Kidney capillary endothelial cell (primary cell): ENCODE measurements at regions not wholly inside any gene's neighbourhood (a gene's known extent, or its start where the extent isn't known, plus 50 kb on each side); places are given as distances from the start of the nearest gene placed in this dataset.
"Not testable (repeated sequence)": the region's sequence is repeated elsewhere in the genome, so short reads cannot be mapped to it uniquely, and the experiment has no call there.

ENCODE experiments used
- DNase-seq: peaks from one replicate; pipeline ENCODE4 v3.0.0-alpha.2; 2018; ENCODE audit warnings: low spot score

DNA sequence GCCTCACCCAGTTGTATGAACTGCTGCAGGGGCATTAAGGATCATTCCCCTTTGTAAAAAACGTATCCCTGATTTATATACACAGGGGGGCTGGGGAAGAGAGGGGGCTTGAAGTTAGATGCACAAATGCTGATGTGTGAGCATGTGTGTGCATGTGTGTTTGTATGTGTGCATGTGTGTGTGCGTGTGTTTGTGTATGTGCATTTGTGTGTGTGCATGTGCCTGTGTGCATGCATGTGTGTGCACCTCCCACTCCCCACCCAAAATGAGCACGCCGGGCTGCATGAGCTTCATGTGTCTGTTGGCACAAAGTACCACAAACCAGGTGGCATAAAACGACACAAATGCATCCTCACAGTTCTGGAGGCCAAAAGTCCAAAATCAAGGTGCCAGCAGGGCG lies 1315.2 kb downstream of the TBC1D22A start:
- no peak for DNase-seq

DNA sequence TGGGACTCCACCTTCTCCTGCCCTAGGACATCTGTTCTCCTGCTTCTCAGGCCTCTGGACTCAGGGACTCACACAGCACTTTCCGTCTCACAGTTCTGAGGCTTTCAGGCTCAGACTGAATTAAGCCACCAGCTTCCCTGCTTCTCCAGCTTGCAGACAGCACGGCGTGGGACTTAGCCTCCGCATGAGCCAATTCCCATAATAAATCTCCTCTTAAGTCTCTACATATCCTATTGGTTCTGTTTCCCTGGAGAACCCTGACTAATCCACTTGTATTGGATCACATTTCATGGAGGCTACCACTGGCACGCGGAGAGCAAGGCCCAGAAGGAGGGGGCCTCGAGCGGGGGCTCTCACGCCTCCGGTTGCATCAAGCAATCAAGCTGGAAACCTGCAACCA lies 1313.6 kb downstream of the TBC1D22A start:
- no peak for DNase-seq

DNA sequence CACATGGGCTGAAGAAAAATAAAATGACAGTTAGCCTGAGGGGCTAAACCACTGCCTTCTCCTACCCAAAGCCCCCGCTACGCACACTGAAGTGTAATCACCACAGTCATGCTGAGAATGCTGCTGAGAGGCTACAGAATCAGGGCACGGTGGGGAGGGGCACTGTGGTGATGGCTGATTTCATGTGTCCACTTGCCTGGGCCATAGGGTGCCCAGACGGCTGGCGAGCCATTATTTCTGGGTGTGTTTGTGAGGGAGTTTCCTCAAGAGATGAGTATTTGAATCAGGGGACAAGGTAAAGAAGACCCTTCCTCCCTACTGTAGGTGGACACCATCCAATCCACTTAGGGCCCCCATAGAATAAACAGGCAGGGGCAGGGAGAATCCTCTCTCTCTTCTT lies 1313.2 kb downstream of the TBC1D22A start:
- DNase-seq = no peak

DNA sequence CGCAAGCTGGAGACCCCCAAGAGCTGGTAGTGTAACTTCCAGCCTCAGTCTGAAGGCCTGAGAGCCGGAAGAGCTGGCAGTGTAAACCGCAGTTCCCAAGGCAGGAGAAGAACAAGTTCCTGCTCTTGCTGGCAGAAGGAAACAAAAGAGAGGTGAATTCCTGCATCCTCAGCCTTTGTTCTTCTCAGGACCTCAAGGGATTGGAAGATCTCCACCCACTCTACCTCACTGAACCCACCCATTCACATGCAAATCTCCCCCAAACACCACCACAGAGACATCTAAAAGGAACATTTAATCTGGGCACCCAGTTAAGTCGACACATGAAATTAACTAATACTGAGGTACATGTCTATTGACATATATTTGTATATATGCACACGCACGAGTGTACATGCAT lies 1310.3 kb downstream of the TBC1D22A start:
- no peak for DNase-seq

DNA sequence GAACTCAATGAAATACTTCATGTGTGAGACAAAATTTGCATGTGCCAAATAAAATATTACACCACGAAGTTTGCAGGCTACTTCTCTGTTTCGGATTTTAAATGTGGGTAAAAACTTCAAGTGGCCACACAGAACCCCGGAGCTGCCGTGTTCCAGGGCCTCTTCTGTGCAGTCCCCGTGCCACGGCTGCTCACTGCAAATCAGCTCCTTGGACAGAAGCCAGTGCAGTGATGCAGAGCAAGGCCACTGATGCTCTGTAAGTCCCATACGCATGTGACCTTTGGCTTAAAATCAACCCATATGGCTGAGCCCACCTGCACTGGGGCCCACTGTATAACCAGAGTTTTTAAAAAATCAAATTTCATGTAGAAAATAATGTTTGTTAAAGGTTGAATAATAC lies 1309.4 kb downstream of the TBC1D22A start:
- no peak for DNase-seq

DNA sequence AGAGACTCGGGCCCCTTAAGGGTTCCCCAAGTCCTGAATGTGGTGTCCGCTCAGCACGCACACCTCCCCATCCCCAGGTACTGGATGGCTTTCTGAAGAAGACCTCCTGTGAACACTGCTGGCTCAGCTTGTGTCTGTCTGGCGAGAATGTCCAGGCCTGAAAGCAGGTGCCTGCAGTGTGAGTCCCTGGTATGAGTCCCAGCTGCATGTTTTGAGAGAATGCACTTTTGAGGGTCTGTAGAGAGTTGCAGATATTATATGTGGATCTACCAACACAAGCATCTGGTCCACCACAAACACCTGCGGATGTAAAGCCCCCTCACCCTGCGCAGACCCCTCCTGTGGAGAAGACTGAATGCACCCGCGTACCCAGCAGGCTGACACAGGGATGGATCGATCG lies 1308.9 kb downstream of the TBC1D22A start:
- DNase-seq = no peak

DNA sequence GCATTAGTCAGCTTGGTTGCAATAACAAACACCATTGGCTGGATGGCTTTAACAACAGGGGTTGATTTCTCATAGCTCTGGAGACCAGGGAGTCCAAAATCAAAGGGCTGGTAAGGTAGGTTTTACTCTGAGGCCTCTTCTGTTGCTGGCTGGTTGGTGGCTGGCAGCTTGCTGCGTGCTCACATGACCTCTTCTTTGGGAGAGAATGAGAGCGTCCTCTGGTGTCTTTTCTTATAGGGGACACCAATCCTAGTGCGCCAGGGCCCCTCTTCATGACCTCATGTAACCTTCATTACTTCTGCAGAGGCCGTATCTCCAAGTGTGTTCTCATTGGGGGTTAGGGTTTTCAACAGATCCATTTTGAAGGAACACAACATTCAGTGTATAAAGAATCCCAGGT lies 1308.3 kb downstream of the TBC1D22A start:
- DNase-seq = no peak

DNA sequence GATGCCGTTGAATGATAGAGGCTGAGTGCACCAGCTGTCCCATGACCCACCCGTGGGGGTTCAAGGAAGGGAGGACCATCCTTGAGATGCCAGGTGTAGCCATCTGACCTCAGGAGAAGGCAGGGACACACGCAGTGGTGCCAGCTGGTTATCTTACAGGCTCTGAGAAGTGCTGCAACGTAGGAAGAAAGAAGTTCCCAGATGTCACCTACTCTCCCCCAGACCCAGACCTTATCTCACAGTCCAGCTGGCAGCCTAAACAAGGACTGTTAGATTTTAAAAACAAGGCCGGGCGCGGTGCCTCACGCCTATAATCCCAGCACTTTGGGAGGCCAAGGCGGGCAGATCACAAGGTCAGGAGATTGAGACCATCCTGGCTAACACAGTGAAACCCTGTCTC lies 1307.6 kb downstream of the TBC1D22A start:
- DNase-seq = no peak

DNA sequence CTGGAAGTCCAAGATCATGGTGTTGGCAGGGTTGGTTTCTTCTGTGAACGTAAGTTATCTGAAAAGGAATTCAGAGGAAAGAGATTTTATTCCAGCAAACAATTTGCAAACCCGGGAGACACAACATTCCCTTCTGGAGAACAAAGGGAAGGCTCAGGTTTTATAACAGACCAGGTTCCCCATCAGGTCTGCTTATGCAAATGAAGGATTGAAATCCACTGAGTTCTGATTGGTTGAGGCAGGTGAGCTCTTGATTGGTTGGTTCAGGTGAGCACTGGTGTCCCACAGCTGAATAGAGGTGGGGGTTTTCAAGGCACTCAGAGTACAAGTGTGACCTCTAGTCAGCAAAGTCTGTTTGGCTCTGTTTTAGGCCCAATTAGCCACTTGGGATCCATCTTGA lies 1306.8 kb downstream of the TBC1D22A start:
- no peak for DNase-seq

DNA sequence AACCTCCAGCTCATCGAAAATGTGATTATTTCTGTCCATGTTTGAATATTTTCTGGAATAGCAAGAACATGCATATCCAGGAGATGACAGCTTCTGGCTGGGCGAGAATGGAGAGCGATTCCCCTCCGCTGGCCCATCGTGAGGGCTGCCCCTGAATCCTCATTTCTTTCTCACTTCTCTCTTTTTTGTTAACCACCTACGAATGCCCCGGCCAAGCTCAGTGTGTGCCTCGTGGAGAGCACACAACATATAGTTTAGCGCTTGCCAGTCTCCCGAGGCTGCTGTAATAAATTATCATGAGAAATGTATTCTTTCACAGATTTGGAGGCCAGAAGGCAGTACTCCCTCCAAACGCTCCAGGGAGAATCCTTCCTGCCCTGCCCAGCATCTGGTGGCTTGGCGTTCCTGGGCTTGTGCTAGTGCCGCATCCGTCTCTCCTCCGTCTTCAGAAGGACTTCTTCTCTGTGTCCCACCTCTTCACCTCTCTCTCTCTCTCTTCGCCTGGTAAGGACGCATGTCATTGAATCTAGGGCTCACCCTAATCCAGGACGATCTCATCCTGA lies 1306.0 kb downstream of the TBC1D22A start:
- no peak for DNase-seq

DNA sequence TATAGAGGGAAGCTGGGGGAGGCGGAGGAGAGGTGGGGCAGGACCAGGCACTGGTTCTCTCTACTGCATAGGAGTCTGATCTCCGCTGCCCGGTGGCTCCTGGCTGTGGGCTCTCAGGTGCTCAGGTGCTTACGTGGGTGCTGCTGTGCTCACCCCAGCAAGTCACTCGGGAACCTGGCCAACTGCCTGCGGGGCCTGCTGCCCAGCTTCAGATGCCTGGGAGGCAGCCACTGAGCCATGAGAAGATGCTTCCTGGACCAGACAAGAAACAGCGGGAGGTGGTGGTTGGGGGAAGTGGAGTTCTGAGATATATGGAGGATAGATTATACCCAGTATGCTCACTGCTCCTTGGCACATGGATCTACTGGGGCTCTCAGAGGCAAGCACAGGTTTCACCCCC lies 1303.4 kb downstream of the TBC1D22A start:
- no peak for DNase-seq

DNA sequence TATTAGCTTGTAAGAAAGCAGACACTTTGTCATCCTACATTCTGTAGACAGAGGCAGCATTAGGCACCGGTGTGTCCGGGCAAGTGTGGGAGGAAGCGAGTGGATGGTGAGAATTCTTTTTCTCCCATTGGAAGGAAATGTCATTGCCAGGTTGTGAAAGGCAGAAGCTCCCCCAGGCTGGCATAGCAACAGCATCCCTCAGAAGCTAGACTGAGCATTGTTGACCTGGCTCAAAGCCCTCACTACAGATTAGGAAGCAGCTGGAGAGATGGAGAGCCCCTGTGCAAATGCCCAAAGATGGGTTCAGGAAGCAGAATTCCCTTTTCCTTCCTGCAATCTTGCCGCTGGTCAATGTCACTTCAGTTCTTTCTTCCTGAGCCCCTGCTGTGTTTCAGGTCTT lies 1299.3 kb downstream of the TBC1D22A start:
- DNase-seq = no peak

DNA sequence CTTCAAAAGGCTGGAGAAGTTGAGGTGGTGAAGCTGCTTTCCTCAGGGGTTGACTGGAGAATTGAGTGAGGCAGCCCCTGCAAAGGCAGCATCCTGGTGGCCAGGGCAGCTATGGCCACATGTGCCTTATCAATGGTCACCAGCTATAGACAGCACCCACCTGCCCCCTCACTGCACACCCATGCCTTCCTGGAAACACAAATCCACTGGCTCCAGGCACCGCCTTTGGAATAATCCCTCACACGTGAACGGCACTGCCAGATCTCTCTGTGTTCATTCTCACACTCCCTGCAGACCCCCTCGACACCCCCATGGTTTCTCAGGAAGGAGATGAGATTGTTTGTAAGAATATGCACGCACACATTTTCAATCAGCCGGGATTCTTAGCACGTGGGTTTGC lies 1297.8 kb downstream of the TBC1D22A start:
- DNase-seq = no peak

DNA sequence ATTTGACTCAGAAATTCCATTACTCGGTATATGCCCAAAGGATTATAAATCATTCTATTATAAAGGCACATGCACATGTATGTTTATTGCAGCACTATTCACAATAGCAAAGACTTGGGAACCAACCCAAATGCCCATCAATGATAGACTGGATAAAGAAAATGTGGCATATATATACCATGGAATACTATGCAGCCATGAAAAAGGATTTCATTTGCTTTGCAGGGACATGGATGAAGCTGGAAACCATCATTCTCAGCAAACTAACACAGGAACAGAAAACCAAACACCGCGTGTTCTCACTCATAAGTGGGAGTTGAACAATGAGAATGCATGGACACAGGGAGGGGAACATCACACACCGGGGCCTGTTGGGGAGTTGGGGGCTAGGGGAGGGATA lies 1297.1 kb downstream of the TBC1D22A start:
- not testable (repeated sequence) for DNase-seq

DNA sequence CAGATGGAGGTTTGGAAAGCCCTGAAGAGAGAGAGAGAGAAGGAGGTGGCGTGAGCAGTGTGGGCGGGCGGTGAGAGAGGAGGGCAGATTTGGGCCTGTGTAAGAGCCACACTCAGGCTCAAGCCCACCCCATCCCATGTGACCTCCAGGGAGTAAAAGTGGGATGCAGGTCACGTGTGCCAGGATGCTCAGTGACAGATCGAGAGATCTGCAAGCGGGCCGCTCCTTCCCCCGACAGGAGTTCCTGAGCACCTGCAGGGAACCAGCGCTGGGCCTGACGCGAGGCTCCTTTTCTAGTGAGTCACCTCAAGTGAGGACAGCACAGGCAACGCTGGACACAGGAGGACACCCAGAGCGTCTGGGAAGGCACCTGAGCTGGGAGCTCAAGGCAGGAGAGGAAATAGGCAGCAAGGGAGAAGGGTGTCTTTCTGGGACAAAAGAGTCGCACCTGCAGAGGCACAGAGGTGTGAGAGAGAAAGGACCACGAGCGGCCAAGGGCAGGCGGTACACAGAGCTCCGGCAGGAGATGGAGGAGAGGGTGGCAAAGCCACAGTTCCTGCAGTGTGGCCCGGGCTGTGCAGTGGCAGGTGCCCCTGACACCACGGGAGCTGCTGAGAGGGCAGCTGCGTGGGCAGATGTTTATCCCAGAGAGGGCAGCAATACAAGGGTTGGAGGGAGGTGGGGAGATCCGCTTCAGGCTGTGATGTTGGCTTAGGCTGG lies 1294.8 kb downstream of the TBC1D22A start:
- DNase-seq = no peak

DNA sequence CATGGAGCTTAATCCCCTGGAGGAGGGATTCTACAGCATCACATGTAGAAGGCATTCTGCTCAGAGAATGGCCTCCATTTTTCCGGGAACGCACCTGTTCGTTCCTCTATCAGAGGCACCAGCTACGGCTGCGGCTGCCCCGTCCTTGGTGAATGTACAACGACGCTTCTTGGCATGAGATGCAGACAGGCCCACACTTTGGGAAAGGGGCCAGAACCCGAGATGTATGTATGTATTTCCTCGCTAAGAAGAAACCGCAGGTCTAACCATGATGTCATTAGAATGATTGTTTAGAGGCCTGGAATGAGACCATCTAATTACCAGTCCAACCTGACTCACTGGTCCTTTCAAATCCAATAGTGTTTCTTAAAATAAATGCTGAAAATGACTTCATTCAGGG lies 1293.4 kb downstream of the TBC1D22A start:
- no peak for DNase-seq

DNA sequence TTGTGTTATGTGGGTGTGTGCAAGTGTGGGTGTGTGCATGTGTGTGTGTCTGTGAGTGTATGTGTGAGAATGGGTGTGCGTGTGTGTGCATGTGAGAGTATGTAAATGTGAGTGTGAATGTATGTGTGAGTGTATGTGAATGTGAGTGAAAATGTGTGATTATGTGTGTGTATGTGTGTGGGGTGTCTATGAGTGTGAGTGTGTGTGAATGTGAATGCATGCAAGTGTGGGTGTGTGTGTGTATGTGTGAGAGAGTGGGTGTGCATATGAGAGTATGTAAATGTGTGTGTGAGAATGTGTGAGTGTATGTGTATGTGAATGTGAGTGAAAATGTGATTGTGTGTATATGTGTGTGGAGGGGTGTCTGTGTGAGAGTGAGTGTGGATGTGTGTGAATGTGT lies 1292.7 kb downstream of the TBC1D22A start:
- DNase-seq = no peak

DNA sequence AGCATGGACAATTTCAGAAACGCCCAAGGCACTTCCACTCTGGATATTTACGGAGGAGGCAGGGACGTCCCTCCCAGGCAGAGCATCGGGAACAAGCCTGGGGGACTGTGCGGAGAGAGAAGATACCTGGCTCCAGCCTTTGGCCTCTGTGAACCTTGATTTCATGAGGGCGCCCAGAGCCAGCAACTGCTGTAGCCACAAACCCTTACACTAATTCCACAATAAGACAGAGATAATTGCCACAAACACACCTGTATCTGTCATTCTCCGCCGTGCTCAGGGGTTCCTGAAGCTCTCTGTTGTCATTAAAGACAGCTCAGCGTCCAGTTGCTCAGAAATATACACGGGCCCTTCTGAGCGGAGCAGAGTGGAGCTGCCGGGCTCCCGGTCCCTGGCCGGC lies 1292.1 kb downstream of the TBC1D22A start:
- DNase-seq = no peak

DNA sequence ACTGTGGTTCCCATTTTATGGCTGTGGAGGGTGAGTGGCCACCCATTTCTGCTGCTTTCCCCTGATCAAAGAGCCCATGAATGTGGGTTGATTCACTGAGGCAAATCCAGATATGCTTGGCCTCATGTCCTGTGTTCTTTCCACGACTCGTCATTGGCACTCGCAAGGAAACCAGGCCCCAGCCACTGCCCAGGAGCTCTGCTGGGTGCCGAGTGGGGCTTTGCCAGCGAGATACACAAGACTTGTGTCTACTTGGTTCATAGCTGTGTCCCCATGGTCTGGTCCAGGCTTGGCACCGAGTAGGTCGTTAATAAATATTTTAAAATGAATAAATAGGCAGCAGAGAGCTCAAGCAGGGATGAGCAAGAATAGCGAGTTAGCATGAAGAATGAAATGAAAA lies 1291.5 kb downstream of the TBC1D22A start:
- DNase-seq = no peak

DNA sequence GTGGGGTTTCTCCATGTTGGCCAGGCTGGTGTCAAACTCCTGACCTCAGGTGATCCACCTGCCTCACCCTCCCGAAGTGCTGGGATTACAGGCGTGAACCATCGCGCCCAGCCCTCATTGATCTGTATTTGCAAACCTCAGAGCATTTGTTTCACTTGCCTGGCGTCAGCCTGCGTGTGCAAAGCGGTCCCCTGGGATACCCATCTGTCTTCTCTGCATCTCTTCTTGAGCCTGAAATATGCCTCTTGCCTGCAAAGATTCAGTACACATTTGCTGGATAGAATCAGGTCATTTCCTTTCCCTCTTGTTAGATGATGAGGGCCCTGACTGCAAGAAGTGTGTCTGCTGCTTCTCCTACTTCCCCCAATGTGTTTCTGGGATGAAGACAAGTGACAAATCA lies 1291.0 kb downstream of the TBC1D22A start:
- no peak for DNase-seq

DNA sequence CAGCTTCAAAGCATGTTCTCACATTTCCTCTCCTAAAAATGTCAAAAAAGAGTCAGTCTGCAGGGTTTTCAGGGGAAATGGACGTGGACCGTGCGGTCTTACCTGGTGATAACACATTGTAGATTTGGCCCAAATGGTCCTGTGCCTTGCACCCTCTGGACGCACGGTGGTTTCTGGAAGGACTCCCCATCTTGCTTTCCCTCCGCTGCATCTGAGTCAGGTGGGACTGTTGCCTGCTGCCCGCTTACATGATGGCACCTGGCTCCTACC lies 1290.1 kb downstream of the TBC1D22A start:
- no peak for DNase-seq

DNA sequence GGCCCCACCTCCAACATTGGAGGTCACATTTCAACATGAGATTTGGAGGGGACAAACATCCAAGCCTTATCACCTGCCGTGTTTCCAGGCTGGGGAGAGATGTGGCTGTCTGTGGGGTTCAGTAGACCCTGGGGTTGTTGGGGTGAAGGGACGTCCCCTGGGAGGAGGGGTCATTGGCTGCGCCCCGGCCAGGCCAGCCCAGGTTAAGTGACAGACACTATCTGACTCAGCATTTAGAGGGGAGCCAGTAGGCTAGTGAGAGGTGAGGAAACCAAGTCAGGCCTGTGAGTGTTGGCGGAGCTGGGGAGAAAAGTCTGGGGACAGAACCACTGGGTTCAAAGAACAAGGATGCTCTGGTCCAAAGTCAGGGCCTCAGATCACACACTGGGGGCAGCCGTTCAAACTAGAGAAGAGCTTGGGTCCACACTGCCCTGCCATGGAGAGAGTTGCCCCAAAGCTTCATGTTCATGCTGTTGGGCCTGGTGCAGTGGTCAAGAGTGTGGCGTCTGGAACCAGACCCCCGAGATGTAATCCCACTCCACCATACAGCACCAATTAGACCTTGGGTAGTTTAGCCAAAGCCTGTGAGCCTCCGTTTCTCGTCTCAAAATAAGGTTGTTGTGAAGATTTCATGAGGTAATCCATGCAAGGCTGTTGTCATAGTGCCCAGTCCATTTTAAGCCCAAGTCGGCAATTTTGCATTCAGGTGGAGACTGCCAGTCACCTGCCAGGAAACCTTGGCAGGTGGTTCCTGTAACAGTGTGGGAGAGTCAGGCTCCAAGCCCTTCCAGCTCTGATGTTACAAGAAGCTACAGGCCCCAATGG lies 1289.6 kb downstream of the TBC1D22A start:
- DNase-seq = no peak

DNA sequence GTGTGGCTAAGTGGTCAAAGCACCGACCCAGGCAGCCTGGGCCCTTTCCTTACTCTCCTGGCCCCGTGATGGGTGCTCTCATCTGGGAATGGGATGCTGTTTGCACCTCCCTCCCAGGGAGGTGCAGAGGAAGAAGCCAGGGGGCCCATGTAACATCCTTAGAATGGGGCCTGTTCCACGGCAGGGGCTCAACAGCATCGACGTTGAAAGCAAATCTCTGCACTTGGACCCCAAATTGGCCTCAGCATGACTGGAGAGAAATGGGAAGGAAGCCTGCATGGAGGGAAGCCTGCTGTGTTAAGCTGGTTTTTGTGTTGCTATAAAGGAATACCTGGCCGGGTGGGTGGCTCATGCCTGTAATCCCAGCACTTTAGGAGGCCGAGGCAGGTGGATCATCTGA lies 1288.4 kb downstream of the TBC1D22A start:
- no peak for DNase-seq

DNA sequence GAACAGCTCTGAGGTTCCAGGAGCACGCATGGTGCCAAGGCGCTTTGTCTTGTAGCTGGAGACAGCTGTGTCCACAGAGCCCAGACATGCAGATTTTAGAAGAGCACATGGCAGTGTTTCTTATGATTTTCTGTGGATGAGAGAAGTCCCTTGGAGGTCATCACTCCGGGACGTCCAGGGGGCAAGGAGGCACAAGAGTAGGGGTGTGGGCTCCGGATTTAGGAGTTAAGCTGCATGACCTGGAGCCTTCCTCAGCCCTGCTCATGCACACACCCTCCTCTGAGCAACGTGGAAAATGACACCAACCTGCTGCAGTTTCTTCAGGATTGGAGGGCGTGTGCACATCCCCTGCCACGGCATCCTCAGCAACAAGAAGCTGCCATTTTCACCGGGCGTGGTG lies 1286.7 kb downstream of the TBC1D22A start:
- no peak for DNase-seq
